HG03520 (cell line): ENCODE measurements at regions not wholly inside any gene's neighbourhood (a gene's known extent, or its start where the extent isn't known, plus 50 kb on each side); places are given as distances from the start of the nearest gene placed in this dataset.

Experiments used
- ATAC-seq: cut with Tn5 transposase; IDR thresholded peaks from one replicate; pipeline ENCODE4 v1.9.1; 2021; ENCODE audit warnings: mild to moderate bottlenecking, moderate library complexity; ENCODE audit not compliant: unreplicated experiment

DNA sequence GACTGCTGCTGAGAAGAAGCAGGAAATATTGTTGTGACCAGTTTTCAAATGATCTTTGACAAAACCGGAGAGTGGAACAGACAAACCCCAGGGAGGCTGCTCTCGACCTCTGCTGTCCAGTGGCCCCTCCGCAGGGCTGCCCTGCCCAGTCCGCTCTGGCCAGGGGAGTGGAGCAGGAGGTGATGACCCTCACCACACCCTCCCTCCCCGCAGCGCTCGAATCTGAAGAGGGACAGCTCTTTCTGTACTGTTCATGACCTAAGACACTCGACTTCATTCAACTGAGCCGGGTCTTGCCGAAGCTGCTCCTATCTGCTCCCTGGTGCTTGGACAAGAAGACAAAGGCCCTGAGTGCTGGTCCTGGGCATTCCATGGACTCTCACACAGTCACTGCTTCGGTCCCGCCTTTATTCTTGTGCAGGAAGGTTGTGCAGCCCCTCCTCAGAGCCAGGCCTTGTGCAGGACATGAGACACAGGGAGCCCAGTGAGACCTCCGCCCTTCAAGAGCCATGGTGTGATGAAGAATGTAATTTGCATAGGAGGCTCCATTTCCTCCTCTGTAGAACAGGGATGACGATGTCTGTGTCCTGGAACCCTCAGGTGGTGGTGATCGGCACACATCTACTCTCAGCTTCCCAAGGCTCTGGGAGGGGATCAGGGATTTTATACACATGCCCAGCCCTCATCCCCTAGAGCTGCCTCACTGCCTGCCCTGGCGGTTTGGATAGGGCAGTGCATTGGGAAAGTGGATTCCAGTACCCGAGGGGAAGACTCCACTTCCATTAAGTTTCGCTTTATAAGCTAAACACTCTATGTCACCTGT is 97.1 kb upstream of the PRR20G start:
- no peak for ATAC-seq

DNA sequence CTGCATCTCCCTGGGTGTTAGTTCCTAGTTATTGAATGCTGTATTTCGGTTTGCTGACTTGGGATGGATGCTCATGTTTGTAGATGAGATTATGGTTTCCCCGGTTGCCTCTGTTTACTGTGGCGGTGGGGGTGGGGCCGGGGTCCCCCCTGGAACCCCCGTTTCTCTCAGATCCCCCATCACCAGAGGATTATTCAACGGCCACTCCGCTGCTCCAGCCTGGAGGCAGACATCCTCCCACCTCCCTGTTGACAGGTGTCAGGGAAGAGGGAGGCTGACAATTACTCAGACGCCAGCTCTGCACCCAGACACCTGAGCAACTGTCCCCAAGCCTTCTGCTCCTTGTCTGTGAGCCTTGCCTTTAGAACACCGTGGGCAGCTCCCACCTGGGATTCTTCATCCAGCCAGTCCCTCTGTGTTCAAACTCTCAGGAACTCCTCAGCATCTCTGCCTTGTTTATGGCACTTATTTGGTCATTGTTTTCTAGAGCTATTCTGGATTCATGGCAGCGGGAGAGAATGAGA is 95.9 kb upstream of the PRR20G start:
- ATAC-seq = no peak

DNA sequence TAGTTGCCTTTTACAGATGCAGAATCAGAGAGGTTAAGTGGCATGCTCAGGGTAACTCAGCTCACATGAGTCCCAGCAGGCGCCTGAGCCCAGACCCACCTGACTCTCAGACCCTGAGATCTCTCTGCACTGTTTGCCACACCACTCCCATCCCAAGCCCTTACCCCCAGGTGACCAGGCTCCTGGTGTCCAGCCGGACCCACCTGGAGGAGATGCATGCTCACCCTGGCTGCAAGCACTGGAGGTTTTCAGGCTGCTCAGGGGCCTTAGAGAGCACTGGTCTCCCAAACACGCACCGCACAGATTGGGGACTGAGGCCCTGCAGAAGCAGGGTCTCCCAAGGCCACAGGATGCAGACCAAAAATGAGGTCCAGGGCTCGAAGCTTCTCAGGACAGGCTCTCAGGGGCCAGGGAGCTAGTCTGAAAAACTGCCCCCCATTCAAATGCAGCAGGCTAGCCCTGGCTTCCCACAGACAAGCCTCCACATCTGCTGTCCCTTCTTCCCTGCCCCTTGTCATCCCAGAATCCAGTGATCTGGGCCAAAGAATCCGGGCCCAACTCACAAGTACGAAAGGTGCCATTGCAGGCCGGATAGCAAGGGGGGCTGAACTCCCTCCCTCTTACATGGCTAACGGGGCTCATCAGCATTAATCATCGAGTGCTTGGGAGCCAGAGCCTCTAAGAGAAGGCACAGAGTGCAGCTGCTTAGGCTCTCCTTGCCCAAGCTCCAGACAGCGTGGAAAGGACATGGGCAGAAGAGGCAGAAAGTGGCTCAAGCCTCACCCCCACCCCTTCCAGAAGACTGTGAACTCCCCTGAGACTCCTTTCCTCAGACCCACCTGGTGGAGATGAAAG is 90.2 kb upstream of the PRR20G start:
- ATAC-seq = no peak

DNA sequence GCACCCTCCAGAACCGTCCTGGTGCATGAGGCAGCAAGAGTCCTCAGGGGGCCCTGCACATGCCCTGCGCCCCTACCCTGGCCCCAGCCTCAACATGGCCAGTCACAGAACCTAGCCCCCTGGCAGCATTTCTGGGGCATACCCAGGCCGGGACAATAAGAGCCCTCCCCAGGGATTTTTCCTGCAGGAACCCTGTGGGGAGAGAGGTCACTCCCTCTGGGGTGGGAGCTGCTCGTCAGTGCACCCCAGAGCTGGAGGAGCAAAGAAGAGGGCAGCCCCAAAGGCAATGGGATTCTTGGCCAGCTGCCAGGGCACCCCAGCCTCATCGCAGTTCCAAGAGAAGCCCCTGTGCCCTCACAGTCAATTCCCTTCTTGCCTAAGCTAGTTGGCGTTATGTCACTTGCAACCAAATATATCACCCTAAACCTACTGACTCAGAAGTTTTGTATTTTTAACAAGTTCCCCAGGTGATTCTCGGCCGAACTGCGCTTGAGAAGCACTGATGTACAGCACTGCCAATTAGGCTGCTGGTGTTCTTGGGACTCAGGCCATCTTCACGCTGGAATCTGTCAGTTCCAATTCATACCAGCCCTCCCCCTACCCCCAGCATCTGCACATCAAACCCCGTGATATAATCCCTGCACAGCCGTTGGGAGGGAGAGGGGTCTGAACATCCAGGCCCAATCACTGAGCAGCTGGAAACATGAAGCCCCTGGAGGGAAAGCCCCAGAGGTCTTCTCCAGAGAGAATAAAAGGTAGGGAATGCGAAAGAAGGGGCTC is 87.5 kb upstream of the PRR20G start:
- no peak for ATAC-seq

DNA sequence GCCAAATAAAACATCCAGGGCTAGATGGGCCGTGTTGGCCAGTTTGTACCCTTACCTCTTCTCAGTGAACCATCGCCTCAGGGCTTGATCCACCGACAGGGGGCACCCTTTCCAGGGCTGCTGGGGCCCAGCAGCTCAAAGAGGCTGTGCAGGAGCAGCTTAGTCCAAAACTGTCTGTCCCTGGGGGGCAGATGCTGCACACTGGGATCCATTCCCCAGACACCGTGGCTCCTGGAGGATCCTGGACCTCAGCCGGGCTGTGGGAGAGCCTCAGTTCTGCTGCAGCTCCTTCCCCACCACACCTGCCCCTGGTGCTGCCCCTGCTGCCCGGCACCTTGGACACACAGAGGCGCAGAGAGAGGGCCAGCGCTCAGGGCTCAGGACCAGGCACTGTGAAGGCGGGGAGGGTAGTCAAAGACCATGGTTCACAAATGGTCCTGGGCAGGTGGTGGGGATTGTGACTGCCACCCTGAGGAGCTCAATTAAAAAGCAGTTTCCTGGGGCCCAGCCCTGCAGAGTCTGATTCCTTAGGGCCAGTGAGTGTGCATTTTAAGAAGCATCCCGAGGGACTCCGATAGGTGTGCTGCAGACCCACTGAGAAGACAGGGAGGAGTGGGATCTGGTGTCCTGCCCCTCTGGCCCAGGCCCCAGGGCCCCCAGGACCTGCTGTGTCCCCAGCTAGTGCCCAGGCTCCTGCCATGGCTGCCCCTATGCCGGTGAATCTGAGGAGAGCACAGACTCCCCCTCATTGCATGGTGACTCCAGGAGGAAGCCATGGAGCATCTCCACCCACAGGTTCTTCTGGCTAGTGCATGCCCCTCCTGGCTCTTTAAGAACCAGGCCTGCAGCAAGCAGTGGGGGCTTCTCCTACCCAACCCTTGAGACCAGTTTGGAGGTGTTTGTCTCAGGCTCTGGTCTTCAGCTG is 86.5 kb upstream of the PRR20G start:
- ATAC-seq = no peak

DNA sequence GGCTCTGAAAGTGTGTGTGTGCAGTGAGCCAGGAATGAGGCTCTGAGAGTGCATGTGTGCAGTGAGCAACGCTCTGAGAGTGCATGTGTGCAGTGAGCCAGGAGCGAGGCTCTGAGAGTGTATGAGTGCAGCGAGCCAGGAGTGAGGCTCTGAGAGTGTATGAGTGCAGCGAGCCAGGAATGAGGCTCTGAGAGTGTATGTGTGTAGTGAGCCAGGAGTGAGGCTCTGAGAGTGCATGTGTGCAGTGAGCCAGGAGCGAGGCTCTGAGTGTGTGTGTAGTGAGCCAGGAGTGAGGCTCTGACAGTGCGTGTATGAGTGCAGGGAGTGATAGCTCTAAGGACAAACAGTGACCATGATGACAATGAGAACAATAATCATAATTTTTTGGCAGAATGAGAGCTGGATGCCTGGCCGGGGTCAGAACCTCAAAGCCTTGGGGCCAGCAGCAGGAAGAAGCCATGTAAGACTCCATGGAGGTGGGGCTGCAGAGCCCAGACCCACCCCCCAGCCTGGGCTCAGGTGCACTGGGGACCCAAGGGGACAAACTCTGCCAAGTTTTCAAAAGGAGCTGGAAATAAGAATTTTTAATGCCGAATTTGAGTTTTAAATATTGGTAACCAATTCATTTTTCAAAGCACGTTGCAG is 85.7 kb upstream of the PRR20G start:
- no peak for ATAC-seq

DNA sequence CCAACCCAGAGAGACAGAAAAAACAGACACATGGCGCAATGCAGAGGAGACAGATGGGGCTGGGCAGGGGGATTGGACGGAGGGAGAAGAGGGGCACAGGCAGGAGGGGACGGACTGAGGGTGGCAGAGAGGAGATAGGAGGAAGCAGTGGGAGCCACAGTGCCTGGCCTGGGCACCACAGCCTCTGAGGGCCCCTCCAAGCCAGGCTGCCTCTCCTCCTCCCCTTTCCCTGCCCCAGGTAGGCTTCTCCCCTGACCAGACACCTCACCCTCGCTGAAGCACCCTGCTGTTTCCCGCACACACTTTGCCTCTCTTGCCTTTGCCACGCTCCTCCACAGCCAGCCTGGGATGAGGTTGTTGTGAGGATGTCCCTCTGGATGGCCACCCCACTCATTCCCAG is 84.0 kb upstream of the PRR20G start:
- no peak for ATAC-seq

DNA sequence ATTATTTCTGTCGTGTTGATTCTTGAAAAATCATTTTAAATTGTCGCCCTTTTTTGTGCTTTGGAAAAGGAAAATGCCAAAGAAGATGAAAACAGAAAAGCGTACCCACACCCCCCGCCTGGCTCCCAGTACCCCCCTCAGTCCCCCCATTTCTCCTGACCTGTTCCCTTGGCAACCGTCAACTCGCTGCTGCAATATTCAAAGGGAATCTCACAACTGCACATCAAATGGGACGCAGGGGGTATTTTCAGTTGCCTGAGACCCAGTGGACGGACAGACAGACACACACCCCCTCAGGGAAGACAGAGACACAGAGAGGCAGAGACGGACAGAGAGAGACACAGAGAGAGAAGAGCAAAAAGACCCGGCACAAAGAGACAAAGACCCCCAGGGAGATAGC is 83.5 kb upstream of the PRR20G start:
- ATAC-seq = no peak

DNA sequence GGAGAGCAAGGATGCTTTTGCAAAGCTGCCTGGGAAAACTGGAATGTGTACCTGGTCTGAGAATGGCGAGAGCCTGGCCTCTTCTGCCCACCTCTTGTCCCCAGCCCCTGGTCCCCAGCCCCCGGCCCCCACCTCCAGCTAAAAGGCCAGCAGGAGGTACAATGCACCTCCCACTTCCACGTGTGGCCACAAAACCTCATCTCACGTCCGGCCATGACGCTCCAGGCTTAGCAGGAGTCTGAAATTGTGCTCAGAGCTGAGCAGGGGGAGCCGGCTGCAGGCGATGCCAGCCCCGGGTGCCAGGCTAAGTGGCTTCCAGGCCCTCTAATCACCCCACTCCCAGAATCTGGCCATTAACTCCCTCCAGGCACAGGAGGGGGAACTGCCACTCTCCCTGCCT is 83.1 kb upstream of the PRR20G start:
- no peak for ATAC-seq

DNA sequence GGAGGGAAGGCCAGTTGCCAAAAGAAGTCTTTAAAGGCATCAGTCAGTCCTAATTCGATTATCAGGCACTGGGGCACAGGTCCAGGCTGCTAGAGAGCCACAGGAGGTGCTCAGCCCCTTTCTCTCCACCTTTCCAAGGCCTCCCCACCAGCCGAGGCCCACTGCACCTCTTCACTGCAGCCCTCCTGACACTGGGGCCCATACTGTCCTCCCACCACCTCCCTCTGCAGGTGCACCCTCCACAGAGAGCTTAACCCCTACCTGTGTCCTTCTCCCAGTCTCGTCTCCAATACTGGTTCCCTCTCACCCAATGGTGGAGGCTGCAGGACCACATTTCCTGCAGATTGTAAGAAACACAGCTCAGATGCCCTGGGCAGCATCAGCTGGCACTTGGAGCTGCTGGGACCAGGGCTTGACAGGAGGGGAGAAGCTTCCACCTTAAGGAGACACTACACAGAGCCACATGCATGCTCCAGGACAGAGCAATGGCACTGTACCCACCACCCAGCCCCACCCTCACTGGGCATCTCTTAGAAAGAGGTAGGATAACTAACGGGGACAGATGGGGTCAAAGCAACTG is 81.6 kb upstream of the PRR20G start:
- ATAC-seq = no peak

DNA sequence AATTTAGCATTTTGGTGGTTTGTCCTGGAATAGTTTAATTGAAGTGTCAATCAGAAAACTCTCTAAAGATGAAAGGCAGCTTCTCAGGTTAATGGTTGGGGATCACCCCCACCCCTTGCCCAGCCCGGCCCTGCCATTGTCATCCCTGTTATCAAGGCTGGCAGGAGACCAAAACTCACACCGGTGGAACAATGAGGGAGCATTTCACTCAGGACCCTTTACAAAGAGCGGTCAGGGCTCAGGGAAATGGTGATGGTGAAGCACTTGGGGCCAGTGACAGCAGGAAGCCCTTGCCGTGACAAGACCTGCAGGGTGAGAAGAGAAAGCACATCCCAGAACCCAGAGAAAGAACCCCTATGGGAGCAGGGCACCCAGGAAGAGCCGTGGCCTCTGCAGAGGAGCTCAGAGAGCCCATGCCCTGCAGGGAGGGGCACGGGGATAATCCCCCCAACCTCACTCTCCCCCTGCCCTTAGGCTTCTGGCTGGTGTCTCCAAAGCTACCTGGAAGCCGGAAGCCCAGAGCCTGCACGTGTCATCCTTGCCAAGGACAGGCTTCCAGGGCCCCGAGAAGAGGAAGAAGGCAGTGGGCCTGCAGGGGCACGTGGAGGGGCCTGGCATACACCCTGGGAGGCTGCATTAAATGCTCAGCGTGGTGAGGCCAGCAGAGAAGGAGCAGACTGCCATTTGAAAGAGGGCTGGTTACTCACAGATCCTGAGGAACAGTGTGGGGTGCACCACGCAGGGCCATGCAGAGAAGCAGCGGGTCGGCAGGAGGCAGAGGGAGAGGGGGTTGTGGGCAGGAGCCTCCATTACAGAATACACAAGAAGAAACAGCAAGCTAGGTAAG is 80.6 kb upstream of the PRR20G start:
- ATAC-seq = no peak

DNA sequence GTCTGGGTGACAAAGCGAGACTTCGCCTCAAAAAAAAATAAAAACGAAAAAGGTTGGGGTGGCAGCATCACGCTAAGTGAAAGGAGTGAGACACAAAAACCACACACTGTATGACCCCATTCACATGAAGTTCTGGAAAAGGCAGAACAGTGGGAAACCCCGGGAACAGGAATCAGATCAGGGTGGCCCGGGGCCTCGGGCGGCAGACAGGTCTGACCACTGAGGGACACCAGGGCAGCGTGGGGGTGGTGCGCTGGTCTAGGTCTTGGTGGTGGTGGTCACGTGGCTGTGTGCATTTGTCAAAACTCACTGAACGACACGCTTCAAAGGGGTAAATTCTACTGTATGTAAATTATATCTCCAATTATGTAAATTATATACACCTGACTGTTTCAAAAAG is 79.7 kb upstream of the PRR20G start:
- ATAC-seq = no peak

DNA sequence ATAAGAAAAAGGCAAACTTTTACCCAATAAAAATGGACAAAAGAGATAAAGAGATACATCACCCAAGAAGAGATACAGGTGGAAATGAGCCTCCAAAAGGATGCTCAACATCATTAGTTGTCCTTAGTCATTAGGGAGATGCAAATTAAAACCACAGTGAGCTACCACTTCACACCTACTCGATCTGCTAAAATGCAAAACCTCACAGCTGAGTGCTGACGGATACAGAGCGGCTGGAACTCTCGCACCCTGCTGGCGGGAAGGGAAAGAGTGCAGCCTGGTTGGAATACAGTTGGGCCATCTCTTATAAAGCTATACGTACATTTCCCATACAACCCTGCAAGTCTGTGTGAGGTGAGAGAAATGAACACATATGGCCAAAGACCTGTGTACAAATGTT is 78.5 kb upstream of the PRR20G start:
- no peak for ATAC-seq

DNA sequence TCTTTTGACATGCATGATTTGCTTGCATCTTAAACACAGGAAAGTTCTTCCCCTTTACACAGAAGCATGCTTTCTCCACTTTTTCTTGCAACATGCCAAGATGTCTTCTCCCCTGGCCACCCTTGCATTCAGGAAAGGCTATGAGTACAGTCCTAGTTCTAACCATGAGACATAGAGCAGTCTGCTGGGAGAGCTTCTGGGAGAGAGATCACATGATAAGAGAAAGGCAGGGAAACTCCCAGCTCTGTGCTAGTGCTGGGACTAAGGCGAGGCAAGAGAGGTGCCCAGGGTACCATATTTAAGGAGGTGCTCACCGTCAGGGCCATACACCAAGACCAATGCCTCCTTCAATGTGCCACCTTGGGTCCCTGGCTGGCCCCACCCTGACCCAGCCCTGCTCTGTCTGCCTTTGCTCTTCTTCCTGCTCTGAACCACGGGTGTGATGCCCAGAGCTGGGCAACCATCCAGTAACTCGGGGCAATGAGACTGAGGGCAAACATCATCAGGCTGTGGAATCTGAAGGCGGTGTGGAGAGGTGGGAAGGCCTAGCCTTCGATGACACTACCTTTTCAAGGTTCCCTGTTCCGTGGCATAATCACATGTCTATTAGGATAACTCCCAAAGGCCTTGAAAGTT is 77.4 kb upstream of the PRR20G start:
- ATAC-seq = no peak

DNA sequence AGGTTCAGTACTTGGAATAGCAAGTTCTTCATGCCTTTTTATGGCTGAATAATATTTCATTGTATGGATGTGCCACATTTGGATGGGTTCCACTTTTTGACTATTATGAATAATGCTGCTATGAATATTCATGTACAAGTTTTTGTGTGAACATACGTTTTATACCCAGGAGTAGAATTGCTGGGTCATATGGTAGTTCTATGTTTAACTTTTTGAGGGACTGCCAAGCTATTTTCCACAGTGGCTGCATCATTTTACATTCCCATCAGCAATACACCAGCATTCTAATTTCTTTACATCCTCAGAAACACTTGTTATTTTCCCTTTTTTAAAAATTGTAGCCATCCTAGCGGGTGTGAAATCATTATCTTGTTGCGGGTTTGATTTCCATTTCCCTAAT is 76.0 kb upstream of the PRR20G start:
- ATAC-seq = no peak

DNA sequence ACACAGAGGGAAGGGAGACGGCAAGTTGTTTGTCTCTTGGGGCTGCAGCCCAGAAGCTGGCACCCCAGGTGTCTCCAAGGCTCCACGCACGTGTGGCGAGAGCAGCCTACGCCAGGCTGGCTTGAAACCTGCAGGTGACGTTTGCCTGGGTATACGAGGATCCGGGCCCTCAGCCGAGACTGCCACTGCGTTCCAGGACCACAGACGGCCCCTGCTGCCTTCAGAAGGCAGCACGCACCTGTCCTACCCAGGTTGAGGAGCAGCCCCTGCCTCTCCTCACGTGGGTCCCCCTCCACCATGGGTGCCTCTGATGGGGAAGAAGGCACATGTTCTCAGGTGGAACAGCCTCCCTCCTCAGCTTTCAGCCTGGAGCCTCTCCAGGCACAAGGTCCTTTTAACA is 75.3 kb upstream of the PRR20G start:
- no peak for ATAC-seq

DNA sequence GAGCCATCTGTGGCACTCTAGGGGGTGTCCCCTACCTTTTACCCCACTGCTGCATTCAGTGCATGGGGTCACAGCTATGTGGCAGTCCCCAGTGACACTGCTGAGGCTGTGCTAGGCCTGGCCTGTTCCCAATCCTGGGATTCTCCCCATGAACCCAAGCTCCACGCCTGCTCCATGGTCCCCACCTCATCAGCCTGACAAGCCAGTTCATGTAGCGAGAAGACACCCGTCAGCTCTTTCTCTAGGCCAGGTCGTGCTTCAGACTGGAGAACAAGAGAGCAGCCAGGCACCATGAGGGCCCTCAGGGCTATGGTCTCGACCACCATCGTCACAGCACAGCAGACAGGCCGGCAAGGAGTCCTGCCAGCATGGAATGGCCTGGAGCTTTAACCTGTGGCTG is 72.8 kb upstream of the PRR20G start:
- ATAC-seq = no peak

DNA sequence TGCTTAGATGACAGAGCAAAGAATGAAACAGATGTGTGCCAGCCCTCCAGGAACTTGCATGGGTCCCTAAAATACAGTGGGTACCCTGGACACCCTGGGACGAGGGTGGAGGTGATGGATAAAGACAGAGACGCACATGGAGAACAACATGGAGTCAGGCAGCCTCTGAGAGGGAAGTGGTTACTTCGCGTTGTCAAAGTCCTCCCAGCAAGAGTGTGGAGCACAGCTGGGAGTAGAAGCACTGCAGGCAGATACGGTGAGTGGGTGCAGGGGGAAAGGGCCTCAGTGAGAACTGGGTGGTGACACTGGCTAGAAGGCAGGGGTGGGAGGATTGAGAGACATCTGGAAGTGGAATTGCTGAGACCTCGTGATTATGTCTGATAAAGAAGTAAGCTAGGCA is 70.8 kb upstream of the PRR20G start:
- ATAC-seq = no peak
